Small intestine (tissue), 7 donors: ENCODE measurements at regions not wholly inside any gene's neighbourhood (a gene's known extent, or its start where the extent isn't known, plus 50 kb on each side); places are given as distances from the start of the nearest gene placed in this dataset.
"Not testable (repeated sequence)": the region's sequence is repeated elsewhere in the genome, so short reads cannot be mapped to it uniquely, and the experiment has no call there.

Source experiments
- DNase-seq, 2 donors: peaks; one replicate each; pipeline versions ENCODE4 v3.0.0 to v3.0.0-alpha.2; 2013
- FAIRE-seq: peaks from 2 replicates; lab custom pipeline; 2012; peaks lifted over from hg19 to GRCh38; lab: Jason Lieb, UNC
- H3K27ac ChIP-seq, 3 donors: one replicate each; pipeline ENCODE4 v1.5.1; 2013; ENCODE audit warnings: low read length in 2 of 3, mild to moderate bottlenecking in 2 of 3, control low read depth in 1 of 3, inconsistent platforms in 1 of 3, low read depth in 1 of 3, moderate library complexity in 1 of 3
- H3K27me3 ChIP-seq, 3 donors: one replicate each; pipeline ENCODE4 v1.6.1; 2013; ENCODE audit warnings: low read length in 3 of 3, inconsistent platforms in 1 of 3; ENCODE audit not compliant: control insufficient read depth in 3 of 3, insufficient read depth in 3 of 3
- H3K36me3 ChIP-seq, 3 donors: one replicate each; pipeline ENCODE4 v1.6.1; 2013; ENCODE audit warnings: low read length in 3 of 3, inconsistent platforms in 1 of 3, low read depth in 1 of 3, mild to moderate bottlenecking in 1 of 3, moderate library complexity in 1 of 3; ENCODE audit not compliant: control insufficient read depth in 3 of 3, insufficient read depth in 2 of 3
- H3K4me1 ChIP-seq, 3 donors: one replicate each; pipeline ENCODE4 v1.6.1; 2013; ENCODE audit warnings: low read length in 2 of 3, inconsistent platforms in 1 of 3, low read depth in 1 of 3, mild to moderate bottlenecking in 1 of 3, moderate library complexity in 1 of 3; ENCODE audit not compliant: control insufficient read depth in 3 of 3, insufficient read depth in 2 of 3
- H3K4me3 ChIP-seq, 3 donors: one replicate each; pipeline ENCODE4 v1.5.1; 2013; ENCODE audit warnings: low read length in 3 of 3, control low read depth in 1 of 3, inconsistent platforms in 1 of 3, low read depth in 1 of 3, mild to moderate bottlenecking in 1 of 3, moderate library complexity in 1 of 3
- H3K9me3 ChIP-seq, 2 donors: one replicate each; pipeline ENCODE4 v1.6.1; 2013; ENCODE audit warnings: low read depth in 1 of 2, low read length in 1 of 2; ENCODE audit not compliant: control insufficient read depth in 2 of 2, insufficient read depth in 1 of 2
- WGBS, 3 donors: extraction: QIAGEN DNeasy Blood & Tissue Kit; methylation state at CpG; one replicate each; pipeline ENCODE4 v1.1.7; 2013; 5-methylcytosine and 5-hydroxymethylcytosine counted together
- donor health status: healthy with polysubstance abuse.
- donor health status: control.
- donor health status: control.
- donor health status: Bipolar disorder and iron deficiency.
- donor health status: healthy.

- no peak overlapping the region for H3K27ac ChIP-seq
- FAIRE-seq (no peak), DNase-seq (no peak)
- H3K9me3 ChIP-seq: no peaks in the 10 kb centered on the region
- no peak overlapping the region for H3K4me3 ChIP-seq
- no peaks in the 10 kb centered on the region for H3K36me3 ChIP-seq
- no peaks in the 10 kb centered on the region for H3K4me1 ChIP-seq
- no peaks in the 10 kb centered on the region for H3K27me3 ChIP-seq
- 57 to 67% (median 62%) methylated on average over 4 of the region's 4 CpGs for WGBS, 3 donors
Measured at GRCh38 chr7:108662783-108663362, 93.2 kb downstream of the DNAJB9 start.

- no peak for DNase-seq
- Histone ChIP-seq H3K27ac (no peak overlapping the region), H3K9me3 (no peaks in the 10 kb centered on the region), H3K36me3 (no peaks in the 10 kb centered on the region), H3K4me3 (no peak overlapping the region), H3K4me1 (no peaks in the 10 kb centered on the region), H3K27me3 (no peaks in the 10 kb centered on the region)
- 81 to 88% (median 87%) methylated on average over 3 of the region's 3 CpGs for WGBS, 3 donors
- no peak for FAIRE-seq
Measured at GRCh38 chr7:108663701-108664100, 94.0 kb downstream of the DNAJB9 start.

GRCh38 chr7:108667216-108667615, 97.5 kb downstream of the DNAJB9 start:
- 49 to 67% (median 50%) methylated on average over 2 of the region's 2 CpGs for WGBS, 3 donors
- H3K9me3 ChIP-seq: no peaks in the 10 kb centered on the region
- no peaks in the 10 kb centered on the region for H3K4me1 ChIP-seq
- no peaks in the 10 kb centered on the region for H3K36me3 ChIP-seq
- DNase-seq (no peak), FAIRE-seq (no peak)
- no peak overlapping the region for H3K27ac ChIP-seq
- H3K4me3 ChIP-seq: no peak overlapping the region
- H3K27me3 ChIP-seq: no peaks in the 10 kb centered on the region

- H3K36me3 ChIP-seq: no peaks in the 10 kb centered on the region
- no peak overlapping the region for H3K27ac ChIP-seq
- DNase-seq: no peak
- FAIRE-seq: no peak
- H3K4me1 ChIP-seq: no peaks in the 10 kb centered on the region
- H3K27me3 ChIP-seq: no peaks in the 10 kb centered on the region
- H3K9me3 ChIP-seq: no peaks in the 10 kb centered on the region
- no peak overlapping the region for H3K4me3 ChIP-seq
Measured at GRCh38 chr7:108669958-108670357, 100.3 kb downstream of the DNAJB9 start.

- not testable (repeated sequence) for H3K9me3 ChIP-seq, DNase-seq, H3K4me3 ChIP-seq, FAIRE-seq, H3K27me3 ChIP-seq, H3K27ac ChIP-seq, H3K36me3 ChIP-seq, H3K4me1 ChIP-seq
- WGBS, 3 donors: 65 to 90% (median 84%) methylated on average over 3 of the region's 3 CpGs
Measured at GRCh38 chr7:108673699-108674098, 104.0 kb downstream of the DNAJB9 start.

- 77 to 85% (median 84%) methylated on average over 4 of the region's 4 CpGs for WGBS, 3 donors
Measured at GRCh38 chr7:108684629-108685028, 115.0 kb downstream of the DNAJB9 start.

GRCh38 chr7:108686494-108686893, 116.8 kb downstream of the DNAJB9 start:
- Histone ChIP-seq H3K27ac (no peak overlapping the region), H3K9me3 (no peaks in the 10 kb centered on the region), H3K36me3 (no peaks in the 10 kb centered on the region), H3K4me1 (no peaks in the 10 kb centered on the region), H3K27me3 (no peaks in the 10 kb centered on the region), H3K4me3 (no peak overlapping the region)
- 73 to 85% (median 74%) methylated on average over 1 of the region's 1 CpG for WGBS, 3 donors
- FAIRE-seq (no peak), DNase-seq (no peak)

More at GRCh38 chr7:108684629-108685028, 115.0 kb downstream of the DNAJB9 start:
- Histone ChIP-seq H3K9me3 (no peaks in the 10 kb centered on the region), H3K36me3 (no peaks in the 10 kb centered on the region), H3K4me1 (no peaks in the 10 kb centered on the region), H3K27me3 (no peaks in the 10 kb centered on the region), H3K27ac (no peak overlapping the region), H3K4me3 (no peak overlapping the region)
- DNase-seq: no peak
- FAIRE-seq: no peak

- H3K4me3 ChIP-seq: no peak overlapping the region
- WGBS, 3 donors: 46 to 60% (median 48%) methylated on average over 4 of the region's 4 CpGs
- no peaks in the 10 kb centered on the region for H3K27me3 ChIP-seq
- no peak overlapping the region for H3K27ac ChIP-seq
- no peaks in the 10 kb centered on the region for H3K36me3 ChIP-seq
- FAIRE-seq (no peak), DNase-seq (no peak)
- H3K4me1 ChIP-seq: no peaks in the 10 kb centered on the region
- H3K9me3 ChIP-seq: no peaks in the 10 kb centered on the region
Measured at GRCh38 chr7:108697254-108697653, 127.6 kb downstream of the DNAJB9 start.

- H3K36me3 ChIP-seq: no peaks in the 10 kb centered on the region
- no peak overlapping the region for H3K27ac ChIP-seq
- no peaks in the 10 kb centered on the region for H3K27me3 ChIP-seq
- no peak for FAIRE-seq
- no peaks in the 10 kb centered on the region for H3K9me3 ChIP-seq
- no peak overlapping the region for H3K4me3 ChIP-seq
- H3K4me1 ChIP-seq: no peaks in the 10 kb centered on the region
- DNase-seq: no peak
Measured at GRCh38 chr7:108711611-108712010, 141.9 kb downstream of the DNAJB9 start.
